Loucy (cell line): ENCODE measurements at regions not wholly inside any gene's neighbourhood (a gene's known extent, or its start where the extent isn't known, plus 50 kb on each side); places are given as distances from the start of the nearest gene placed in this dataset.
"Not testable (repeated sequence)": the region's sequence is repeated elsewhere in the genome, so short reads cannot be mapped to it uniquely, and the experiment has no call there.

ENCODE experiments used
- H2AFZ ChIP-seq: fragments of 200-600 bp; sonication (generic); 2 replicates; pipeline ENCODE4 v1.6.0; 2016; ENCODE audit warnings: antibody characterized with exemption, mild to moderate bottlenecking, low read length, moderate library complexity
- H3F3A ChIP-seq: fragments of 200-600 bp; 2 replicates; pipeline ENCODE4 v1.6.0; 2016; ENCODE audit warnings: antibody characterized with exemption, low read depth, mild to moderate bottlenecking
- H3K27me3 ChIP-seq: fragments of 200-600 bp; sonication (generic); 2 replicates; pipeline ENCODE4 v1.6.1; 2014; ENCODE audit warnings: low read length, mild to moderate bottlenecking; ENCODE audit not compliant: insufficient read depth, poor library complexity, severe bottlenecking
- H3K36me3 ChIP-seq: fragments of 200-600 bp; sonication (generic); 2 replicates; pipeline ENCODE4 v1.6.1; 2016; ENCODE audit warnings: low read length; ENCODE audit not compliant: insufficient read depth
- H3K4me1 ChIP-seq: fragments of 200-600 bp; sonication (generic); 2 replicates; pipeline ENCODE4 v1.5.1; 2014; ENCODE audit warnings: low read length, mild to moderate bottlenecking; ENCODE audit not compliant: insufficient read depth, poor library complexity, severe bottlenecking
- H3K4me2 ChIP-seq: fragments of 200-600 bp; sonication (generic); 2 replicates; pipeline ENCODE4 v1.6.0; 2014; ENCODE audit warnings: antibody characterized with exemption, low read length, low read depth, mild to moderate bottlenecking; ENCODE audit not compliant: poor library complexity, severe bottlenecking
- H3K4me3 ChIP-seq: fragments of 200-600 bp; sonication (generic); 2 replicates; pipeline ENCODE4 v1.5.1; 2014; ENCODE audit warnings: low read length, mild to moderate bottlenecking, mixed read lengths; ENCODE audit not compliant: poor library complexity, severe bottlenecking
- H3K79me2 ChIP-seq: fragments of 200-600 bp; sonication (generic); 2 replicates; pipeline ENCODE4 v1.6.1; 2014; ENCODE audit warnings: low read length; ENCODE audit not compliant: insufficient read depth
- H3K9ac ChIP-seq: fragments of 200-600 bp; sonication (generic); 2 replicates; pipeline ENCODE4 v1.6.0; 2014; ENCODE audit warnings: mild to moderate bottlenecking, low read depth, low read length, moderate library complexity; ENCODE audit not compliant: poor library complexity, severe bottlenecking
- H3K9me2 ChIP-seq: fragments of 200-600 bp; sonication (generic); replicated peaks from 2 replicates; pipeline ENCODE4 v1.6.1; 2016; ENCODE audit warnings: low read depth, low read length, mixed read lengths
- H3K9me3 ChIP-seq: fragments of 200-600 bp; sonication (generic); 2 replicates; pipeline ENCODE4 v1.6.1; 2014; ENCODE audit warnings: mild to moderate bottlenecking, antibody characterized with exemption, low read length, low read depth; ENCODE audit not compliant: insufficient read depth
- H4K20me1 ChIP-seq: fragments of 200-600 bp; sonication (generic); 2 replicates; pipeline ENCODE4 v1.6.0; 2014; ENCODE audit warnings: antibody characterized with exemption, low read length, mild to moderate bottlenecking; ENCODE audit not compliant: insufficient read depth, poor library complexity, severe bottlenecking
- CTCF ChIP-seq: fragments of 200-600 bp; sonication (generic); conservative IDR thresholded peaks from 2 replicates; pipeline ENCODE4 v1.5.1; 2014; ENCODE audit warnings: mild to moderate bottlenecking, antibody characterized with exemption, low read length
- EZH2phosphoT487 ChIP-seq: fragments of 200-600 bp; IDR thresholded peaks from 2 replicates; pipeline ENCODE4 v1.6.1; 2018; ENCODE audit warnings: antibody characterized with exemption, mild to moderate bottlenecking, moderate library complexity, borderline replicate concordance

GRCh38 chr13:30832845-30833332 lies 73.2 kb upstream of the MEDAG start:
- Histone ChIP-seq H3K4me3 (peak overlapping the region; percentile 8), H3K4me1 (peaks cover 30% of the 10 kb centered on the region), H3K4me2 (peak overlapping the region; percentile 60), H3F3A (no peaks in the 10 kb centered on the region), H3K27me3 (no peaks in the 10 kb centered on the region), H4K20me1 (no peaks in the 10 kb centered on the region), H3K9ac (peak overlapping the region; percentile 64), H2AFZ (peak overlapping the region; percentile 75), H3K79me2 (no peaks in the 10 kb centered on the region), H3K9me2 (no peaks in the 10 kb centered on the region), H3K36me3 (no peaks in the 10 kb centered on the region), H3K9me3 (no peaks in the 10 kb centered on the region)
- no peak for TF ChIP-seq EZH2phosphoT487
- TF ChIP-seq CTCF = no peak

GRCh38 chr13:30835442-30835841 lies 70.6 kb upstream of the MEDAG start:
- TF ChIP-seq EZH2phosphoT487 (no peak), CTCF (no peak)
- no peaks in the 10 kb centered on the region for H4K20me1 ChIP-seq
- no peak overlapping the region for H3K4me3 ChIP-seq
- no peak overlapping the region for H3K4me2 ChIP-seq
- no peaks in the 10 kb centered on the region for H3F3A ChIP-seq
- no peak overlapping the region for H3K9ac ChIP-seq
- H3K79me2 ChIP-seq = no peaks in the 10 kb centered on the region
- peaks cover 26% of the 10 kb centered on the region for H3K4me1 ChIP-seq
- H3K36me3 ChIP-seq = no peaks in the 10 kb centered on the region
- no peaks in the 10 kb centered on the region for H3K9me2 ChIP-seq
- H2AFZ ChIP-seq = no peak overlapping the region
- H3K9me3 ChIP-seq = no peaks in the 10 kb centered on the region
- H3K27me3 ChIP-seq = no peaks in the 10 kb centered on the region

- H2AFZ ChIP-seq = no peak overlapping the region
These were observed 68.6 kb upstream of the MEDAG start for GRCh38 chr13:30837227-30838159.

GRCh38 chr13:30839636-30840035 lies 66.4 kb upstream of the MEDAG start:
- not testable (repeated sequence) for H3K36me3 ChIP-seq, H3K4me3 ChIP-seq, H3K9me3 ChIP-seq, H3K9me2 ChIP-seq, H3K4me2 ChIP-seq, H3K79me2 ChIP-seq, H3K4me1 ChIP-seq, H4K20me1 ChIP-seq, H2AFZ ChIP-seq, H3F3A ChIP-seq, H3K27me3 ChIP-seq, H3K9ac ChIP-seq

More at GRCh38 chr13:30837227-30838159, 68.6 kb upstream of the MEDAG start:
- Histone ChIP-seq H3F3A (no peaks in the 10 kb centered on the region), H3K36me3 (no peaks in the 10 kb centered on the region), H3K4me3 (no peak overlapping the region), H3K27me3 (no peaks in the 10 kb centered on the region), H3K79me2 (no peaks in the 10 kb centered on the region), H4K20me1 (no peaks in the 10 kb centered on the region), H3K9me3 (no peaks in the 10 kb centered on the region), H3K4me2 (no peak overlapping the region), H3K9ac (no peak overlapping the region), H3K9me2 (no peaks in the 10 kb centered on the region), H3K4me1 (peaks cover 17% of the 10 kb centered on the region)
- TF ChIP-seq CTCF (no peak), EZH2phosphoT487 (no peak)
